ENCODE measurements at regions not wholly inside any gene's neighbourhood (a gene's known extent, or its start where the extent isn't known, plus 50 kb on each side); places are given as distances from the start of the nearest gene placed in this dataset.
"Not testable (repeated sequence)": the region's sequence is repeated elsewhere in the genome, so short reads cannot be mapped to it uniquely, and the experiment has no call there.

- TF ChIP-seq, protein P1, sequence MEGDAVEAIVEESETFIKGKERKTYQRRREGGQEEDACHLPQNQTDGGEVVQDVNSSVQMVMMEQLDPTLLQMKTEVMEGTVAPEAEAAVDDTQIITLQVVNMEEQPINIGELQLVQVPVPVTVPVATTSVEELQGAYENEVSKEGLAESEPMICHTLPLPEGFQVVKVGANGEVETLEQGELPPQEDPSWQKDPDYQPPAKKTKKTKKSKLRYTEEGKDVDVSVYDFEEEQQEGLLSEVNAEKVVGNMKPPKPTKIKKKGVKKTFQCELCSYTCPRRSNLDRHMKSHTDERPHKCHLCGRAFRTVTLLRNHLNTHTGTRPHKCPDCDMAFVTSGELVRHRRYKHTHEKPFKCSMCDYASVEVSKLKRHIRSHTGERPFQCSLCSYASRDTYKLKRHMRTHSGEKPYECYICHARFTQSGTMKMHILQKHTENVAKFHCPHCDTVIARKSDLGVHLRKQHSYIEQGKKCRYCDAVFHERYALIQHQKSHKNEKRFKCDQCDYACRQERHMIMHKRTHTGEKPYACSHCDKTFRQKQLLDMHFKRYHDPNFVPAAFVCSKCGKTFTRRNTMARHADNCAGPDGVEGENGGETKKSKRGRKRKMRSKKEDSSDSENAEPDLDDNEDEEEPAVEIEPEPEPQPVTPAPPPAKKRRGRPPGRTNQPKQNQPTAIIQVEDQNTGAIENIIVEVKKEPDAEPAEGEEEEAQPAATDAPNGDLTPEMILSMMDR (IDR thresholded peaks at IDR 0.05), result not testable (repeated sequence)
- TF ChIP-seq POLR2A (IDR thresholded peaks at IDR 0.05), result not testable (repeated sequence)
Measured at GRCh38 chr3:195960971-195961775, 52.8 kb upstream of the TNK2 start.
